Caco-2 (cell line): ENCODE measurements at regions not wholly inside any gene's neighbourhood (a gene's known extent, or its start where the extent isn't known, plus 50 kb on each side); places are given as distances from the start of the nearest gene placed in this dataset.

ENCODE experiments used
- BruUV-seq: library from RNA; stranded (reverse); fragments of 400-500 nt; replicated peaks from 2 replicates; lab custom pipeline; 2021; lab: Mats Ljungman, UMichigan
- CTCF ChIA-PET: fragments of 300-600 bp; sonication (Branson Sonifier 250); formaldehyde crosslinking; loops from one replicate; lab custom pipeline; 2022; ENCODE audit warnings: antibody characterized with exemption; lab: Charles Lee
- POLR2A ChIA-PET: fragments of 300-600 bp; sonication (Branson Sonifier 250); formaldehyde crosslinking; loops from one replicate; lab custom pipeline; 2022; ENCODE audit warnings: antibody characterized with exemption; lab: Charles Lee
- DNase-seq, 2 experiments: peaks; one replicate each; pipeline versions ENCODE4 v3.0.0 to v3.0.0-alpha.2; 2020 to 2022
- H3K27me3 ChIP-seq: replicated peaks from 2 replicates; pipeline ENCODE4 v1.6.0; 2011; ENCODE audit warnings: low read length; ENCODE audit not compliant: control insufficient read depth, insufficient read depth
- H3K36me3 ChIP-seq: 2 replicates; pipeline ENCODE4 v1.5.1; 2011; ENCODE audit warnings: low read length; ENCODE audit not compliant: control insufficient read depth, insufficient read depth
- H3K4me1 ChIP-seq: fragments of 250-450 bp; sonication (Bioruptor Pico); 2 replicates; pipeline ENCODE4 v1.5.1; 2020; ENCODE audit warnings: mild to moderate bottlenecking
- H3K4me3 ChIP-seq: 2 replicates; pipeline ENCODE4 v1.5.1; 2011; ENCODE audit warnings: low read depth, mild to moderate bottlenecking, control low read depth, low read length
- H3K9me3 ChIP-seq: fragments of 250-450 bp; sonication (Bioruptor Pico); 2 replicates; pipeline ENCODE4 v1.5.1; 2020; ENCODE audit warnings: mild to moderate bottlenecking, moderate library complexity
- H3K27ac Mint-ChIP-seq: one replicate; pipeline ENCODE4 v1.8.0; 2022; ENCODE audit warnings: mixed read lengths; ENCODE audit not compliant: unreplicated experiment
- H3K27me3 Mint-ChIP-seq: one replicate; pipeline ENCODE4 v1.8.0; 2022; ENCODE audit warnings: mixed read lengths; ENCODE audit not compliant: insufficient read depth, unreplicated experiment
- H3K36me3 Mint-ChIP-seq: one replicate; pipeline ENCODE4 v1.8.0; 2022; ENCODE audit warnings: mild to moderate bottlenecking, mixed read lengths; ENCODE audit not compliant: insufficient read depth, unreplicated experiment
- H3K4me1 Mint-ChIP-seq: one replicate; pipeline ENCODE4 v1.8.0; 2022; ENCODE audit warnings: low read depth, mixed read lengths; ENCODE audit not compliant: unreplicated experiment
- H3K4me3 Mint-ChIP-seq: one replicate; pipeline ENCODE4 v1.8.0; 2022; ENCODE audit warnings: mild to moderate bottlenecking, moderate library complexity, mixed read lengths; ENCODE audit not compliant: unreplicated experiment
- H3K9me3 Mint-ChIP-seq: one replicate; pipeline ENCODE4 v1.8.0; 2022; ENCODE audit warnings: mixed read lengths; ENCODE audit not compliant: unreplicated experiment
- intact Hi-C: fragments of 100-400 bp; cut with micrococcal nuclease; formaldehyde crosslinking; loops from one replicate; pipeline ENCODE4 v1.10.0; 2022; ENCODE audit not compliant: unreplicated experiment
- TF ChIP-seq, protein P1 (sequence below), 2 experiments: fragments of 200-600 bp in 1 of 2; IDR thresholded peaks; 1 replicate in 1 of 2; 2 replicates in 1 of 2; pipeline versions ENCODE4 v1.5.1 to v1.8.0; 2011 to 2022; ENCODE audit warnings: antibody characterized with exemption in 1 of 2, control low read depth in 1 of 2, inconsistent platforms in 1 of 2, low read depth in 1 of 2, low read length in 1 of 2, mild to moderate bottlenecking in 1 of 2, moderate library complexity in 1 of 2; ENCODE audit not compliant: insufficient read depth in 1 of 2, severe bottlenecking in 1 of 2, unreplicated experiment in 1 of 2

DNA sequence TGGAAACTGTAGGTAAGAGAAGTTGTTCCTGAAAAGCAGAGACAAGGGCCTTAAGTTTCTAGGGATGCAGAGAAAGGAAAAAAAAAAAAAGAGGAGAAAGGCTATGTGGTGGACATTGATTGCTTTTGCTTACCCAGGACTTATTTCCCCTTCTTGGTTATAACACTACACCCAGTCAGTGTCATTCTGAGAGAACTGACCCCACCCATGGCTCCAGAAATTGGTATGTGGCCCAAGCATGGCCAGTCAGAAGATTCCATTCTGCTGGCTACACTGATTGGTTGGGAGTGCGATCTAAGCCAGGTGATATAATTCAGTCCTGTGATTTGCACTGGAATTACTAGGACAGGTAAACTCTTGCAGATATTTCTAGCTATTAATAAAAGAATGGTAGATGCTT lies 62.2 kb upstream of the EXOC4 start:
- Mint-ChIP-seq H3K27ac (no peak overlapping the region), H3K4me3 (no peak overlapping the region), H3K27me3 (peaks cover 11% of the 10 kb centered on the region), H3K36me3 (no peaks in the 10 kb centered on the region), H3K4me1 (no peaks in the 10 kb centered on the region), H3K9me3 (no peaks in the 10 kb centered on the region)
- Histone ChIP-seq H3K36me3 (no peaks in the 10 kb centered on the region), H3K4me1 (no peaks in the 10 kb centered on the region), H3K27me3 (no peaks in the 10 kb centered on the region), H3K9me3 (no peaks in the 10 kb centered on the region; the same call in 1 of the 2 replicates), H3K4me3 (no peak overlapping the region)
- intact Hi-C loops: no loop called here
- POLR2A ChIA-PET: no interaction called here
- no peak for DNase-seq
- TF ChIP-seq, protein P1, sequence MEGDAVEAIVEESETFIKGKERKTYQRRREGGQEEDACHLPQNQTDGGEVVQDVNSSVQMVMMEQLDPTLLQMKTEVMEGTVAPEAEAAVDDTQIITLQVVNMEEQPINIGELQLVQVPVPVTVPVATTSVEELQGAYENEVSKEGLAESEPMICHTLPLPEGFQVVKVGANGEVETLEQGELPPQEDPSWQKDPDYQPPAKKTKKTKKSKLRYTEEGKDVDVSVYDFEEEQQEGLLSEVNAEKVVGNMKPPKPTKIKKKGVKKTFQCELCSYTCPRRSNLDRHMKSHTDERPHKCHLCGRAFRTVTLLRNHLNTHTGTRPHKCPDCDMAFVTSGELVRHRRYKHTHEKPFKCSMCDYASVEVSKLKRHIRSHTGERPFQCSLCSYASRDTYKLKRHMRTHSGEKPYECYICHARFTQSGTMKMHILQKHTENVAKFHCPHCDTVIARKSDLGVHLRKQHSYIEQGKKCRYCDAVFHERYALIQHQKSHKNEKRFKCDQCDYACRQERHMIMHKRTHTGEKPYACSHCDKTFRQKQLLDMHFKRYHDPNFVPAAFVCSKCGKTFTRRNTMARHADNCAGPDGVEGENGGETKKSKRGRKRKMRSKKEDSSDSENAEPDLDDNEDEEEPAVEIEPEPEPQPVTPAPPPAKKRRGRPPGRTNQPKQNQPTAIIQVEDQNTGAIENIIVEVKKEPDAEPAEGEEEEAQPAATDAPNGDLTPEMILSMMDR (IDR thresholded peaks at IDR 0.05; ENCODE audit: insufficient read depth in 1 of 2, low read depth in 1 of 2, low read length in 1 of 2, severe bottlenecking in 1 of 2, unreplicated experiment in 1 of 2): no peak
- CTCF ChIA-PET: no interaction called here
- no TSS peak for BruUV-seq

DNA sequence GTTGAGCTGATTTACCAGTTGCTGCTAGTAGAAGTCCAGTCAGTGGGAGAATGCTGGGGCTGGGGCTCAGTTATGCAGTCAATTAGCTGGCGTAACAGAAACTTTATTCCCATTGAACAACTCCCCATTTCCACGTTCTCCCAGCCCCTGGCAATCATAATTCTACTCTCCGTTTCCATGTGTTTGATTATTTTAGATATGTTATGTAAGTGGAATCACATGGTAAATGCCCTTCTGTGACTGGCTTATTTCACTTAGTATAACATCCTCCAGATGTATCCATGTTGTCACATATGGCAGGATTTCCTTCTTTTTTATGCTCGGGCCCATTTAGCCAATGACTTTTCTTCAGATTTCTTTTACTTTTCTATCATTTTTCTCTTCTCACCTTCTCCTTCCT lies 61.1 kb upstream of the EXOC4 start:
- BruUV-seq: no TSS peak
- no peak for DNase-seq
- Mint-ChIP-seq H3K4me1 (no peaks in the 10 kb centered on the region), H3K27ac (no peak overlapping the region), H3K9me3 (no peaks in the 10 kb centered on the region), H3K4me3 (no peak overlapping the region), H3K27me3 (peaks cover 8% of the 10 kb centered on the region), H3K36me3 (no peaks in the 10 kb centered on the region)
- intact Hi-C loops: no loop called here
- TF ChIP-seq, protein P1 (IDR thresholded peaks at IDR 0.05; ENCODE audit: insufficient read depth in 1 of 2, low read depth in 1 of 2, low read length in 1 of 2, severe bottlenecking in 1 of 2, unreplicated experiment in 1 of 2): no peak
- Histone ChIP-seq H3K9me3 (no peaks in the 10 kb centered on the region; the same call in 1 of the 2 replicates), H3K4me3 (no peak overlapping the region), H3K36me3 (no peaks in the 10 kb centered on the region), H3K27me3 (no peaks in the 10 kb centered on the region), H3K4me1 (no peaks in the 10 kb centered on the region)
- ChIA-PET POLR2A (no interaction called here), CTCF (no interaction called here)

DNA sequence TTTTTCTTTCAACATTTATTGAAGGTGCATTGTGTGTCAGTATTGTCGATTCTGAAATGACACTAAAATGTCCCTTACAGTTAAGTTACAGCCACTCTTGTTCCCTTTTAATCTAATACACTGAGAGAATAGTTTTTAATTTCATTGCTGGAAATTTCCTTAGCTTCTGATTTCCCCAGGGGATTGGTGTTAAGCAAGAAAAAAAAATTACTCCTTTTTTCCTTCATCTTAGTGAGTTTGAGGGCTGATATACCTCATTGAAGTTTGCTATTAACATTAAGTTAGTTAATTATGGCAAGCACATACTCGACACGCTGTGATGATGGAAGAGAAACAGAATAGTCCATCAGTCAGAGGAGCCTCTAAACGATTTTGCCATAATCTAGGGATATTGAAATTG lies 57.0 kb upstream of the EXOC4 start:
- H3K27me3 Mint-ChIP-seq: peaks cover 3% of the 10 kb centered on the region
- Histone ChIP-seq H3K9me3 (no peaks in the 10 kb centered on the region; the same call in 1 of the 2 replicates), H3K36me3 (no peaks in the 10 kb centered on the region), H3K27me3 (no peaks in the 10 kb centered on the region; the same call in 1 of the 2 replicates), H3K4me1 (no peaks in the 10 kb centered on the region), H3K4me3 (no peak overlapping the region)
- no TSS peak for BruUV-seq
- DNase-seq: no peak
- ChIA-PET CTCF (no interaction called here), POLR2A (no interaction called here)
- no peak overlapping the region for H3K4me3 Mint-ChIP-seq
- H3K4me1 Mint-ChIP-seq: no peaks in the 10 kb centered on the region
- intact Hi-C loops: no loop called here
- TF ChIP-seq, protein P1 (IDR thresholded peaks at IDR 0.05; ENCODE audit: insufficient read depth in 1 of 2, low read depth in 1 of 2, low read length in 1 of 2, severe bottlenecking in 1 of 2, unreplicated experiment in 1 of 2): no peak
- no peaks in the 10 kb centered on the region for H3K9me3 Mint-ChIP-seq
- no peaks in the 10 kb centered on the region for H3K36me3 Mint-ChIP-seq
- no peak overlapping the region for H3K27ac Mint-ChIP-seq
